Large intestine (tissue), 3 donors: ENCODE measurements at regions not wholly inside any gene's neighbourhood (a gene's known extent, or its start where the extent isn't known, plus 50 kb on each side); places are given as distances from the start of the nearest gene placed in this dataset.

ENCODE experiments used
- DNase-seq, 2 donors: peaks; one replicate each; pipeline versions ENCODE4 v3.0.0 to v3.0.0-alpha.2; 2013
- H3K27ac ChIP-seq: one replicate; pipeline ENCODE4 v1.5.1; 2013; ENCODE audit warnings: low read length
- H3K27me3 ChIP-seq: 2 replicates; pipeline ENCODE4 v1.6.1; 2013; ENCODE audit warnings: low read length; ENCODE audit not compliant: control insufficient read depth, insufficient read depth
- H3K36me3 ChIP-seq: 2 replicates; pipeline ENCODE4 v1.6.1; 2013; ENCODE audit warnings: low read length; ENCODE audit not compliant: control insufficient read depth, insufficient read depth
- H3K4me1 ChIP-seq: one replicate; pipeline ENCODE4 v1.6.1; 2013; ENCODE audit warnings: low read length; ENCODE audit not compliant: control insufficient read depth, insufficient read depth
- H3K4me3 ChIP-seq: one replicate; pipeline ENCODE4 v1.5.1; 2013; ENCODE audit warnings: low read length
- H3K9me3 ChIP-seq: one replicate; pipeline ENCODE4 v1.6.1; 2013; ENCODE audit warnings: mild to moderate bottlenecking, low read depth, low read length, moderate library complexity; ENCODE audit not compliant: control insufficient read depth
- WGBS: methylation state at CpG from one replicate; pipeline ENCODE4 v1.1.5; 2013; ENCODE audit warnings: low lambda C conversion rate; ENCODE audit not compliant: insufficient coverage; 5-methylcytosine and 5-hydroxymethylcytosine counted together

- no peaks in the 10 kb centered on the region for H3K4me1 ChIP-seq
- H3K36me3 ChIP-seq, result no peaks in the 10 kb centered on the region
- H3K27me3 ChIP-seq, result no peaks in the 10 kb centered on the region
- no peak overlapping the region for H3K27ac ChIP-seq
- no peaks in the 10 kb centered on the region for H3K9me3 ChIP-seq
- WGBS, result no CpG with 5 or more reads among the region's 3 CpGs
- no peak for DNase-seq
- no peak overlapping the region for H3K4me3 ChIP-seq
Observed at GRCh38 chr18:56326336-56327072, 311.9 kb downstream of the TXNL1 start.

- Histone ChIP-seq H3K27me3 (no peaks in the 10 kb centered on the region), H3K27ac (no peak overlapping the region), H3K4me3 (no peak overlapping the region), H3K9me3 (no peaks in the 10 kb centered on the region), H3K4me1 (no peaks in the 10 kb centered on the region), H3K36me3 (no peaks in the 10 kb centered on the region)
- DNase-seq, result no peak
- WGBS, result 63% methylated on average over 3 of the region's 4 CpGs
Observed at GRCh38 chr18:56323673-56324072, 314.7 kb downstream of the TXNL1 start.

- peak in 1 of 2 donors; percentile 18 for DNase-seq
- H3K36me3 ChIP-seq, result no peaks in the 10 kb centered on the region
- no peaks in the 10 kb centered on the region for H3K4me1 ChIP-seq
- no peaks in the 10 kb centered on the region for H3K27me3 ChIP-seq
- no CpG with 5 or more reads among the region's 9 CpGs for WGBS
- no peak overlapping the region for H3K4me3 ChIP-seq
- H3K27ac ChIP-seq, result no peak overlapping the region
- H3K9me3 ChIP-seq, result no peaks in the 10 kb centered on the region
Observed at GRCh38 chr18:56322406-56322805, 316.0 kb downstream of the TXNL1 start.

- H3K4me1 ChIP-seq, result no peaks in the 10 kb centered on the region
- no CpG with 5 or more reads among the region's 8 CpGs for WGBS
- no peaks in the 10 kb centered on the region for H3K9me3 ChIP-seq
- DNase-seq, result peak in 1 of 2 donors; percentile 5
- H3K36me3 ChIP-seq, result no peaks in the 10 kb centered on the region
- no peaks in the 10 kb centered on the region for H3K27me3 ChIP-seq
- no peak overlapping the region for H3K4me3 ChIP-seq
- H3K27ac ChIP-seq, result no peak overlapping the region
Observed at GRCh38 chr18:56321470-56321869, 316.9 kb downstream of the TXNL1 start.

DNA sequence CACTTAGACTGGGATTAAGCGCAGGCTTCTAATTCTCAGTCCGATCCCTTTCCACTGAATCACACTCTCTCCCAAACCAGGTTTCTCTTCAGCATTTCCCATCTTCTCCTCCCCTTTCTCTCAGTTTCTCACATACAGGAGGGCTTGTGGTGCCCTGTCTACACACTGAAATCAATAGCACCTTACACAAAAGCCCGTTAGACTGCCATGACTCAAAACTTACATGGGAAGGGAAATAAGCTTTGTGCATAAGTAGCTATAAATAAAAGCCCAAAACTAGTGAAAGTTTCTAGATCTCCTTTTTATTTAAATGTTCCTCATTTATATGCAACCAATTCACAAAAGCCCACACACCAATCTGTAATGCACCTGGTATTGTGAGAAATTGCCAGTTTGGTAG lies 318.4 kb downstream of the TXNL1 start:
- no CpG with 5 or more reads among the region's 3 CpGs for WGBS
- no peak overlapping the region for H3K4me3 ChIP-seq
- no peaks in the 10 kb centered on the region for H3K36me3 ChIP-seq
- H3K27me3 ChIP-seq, result no peaks in the 10 kb centered on the region
- DNase-seq, result no peak
- H3K9me3 ChIP-seq, result no peaks in the 10 kb centered on the region
- no peak overlapping the region for H3K27ac ChIP-seq
- H3K4me1 ChIP-seq, result no peaks in the 10 kb centered on the region

DNA sequence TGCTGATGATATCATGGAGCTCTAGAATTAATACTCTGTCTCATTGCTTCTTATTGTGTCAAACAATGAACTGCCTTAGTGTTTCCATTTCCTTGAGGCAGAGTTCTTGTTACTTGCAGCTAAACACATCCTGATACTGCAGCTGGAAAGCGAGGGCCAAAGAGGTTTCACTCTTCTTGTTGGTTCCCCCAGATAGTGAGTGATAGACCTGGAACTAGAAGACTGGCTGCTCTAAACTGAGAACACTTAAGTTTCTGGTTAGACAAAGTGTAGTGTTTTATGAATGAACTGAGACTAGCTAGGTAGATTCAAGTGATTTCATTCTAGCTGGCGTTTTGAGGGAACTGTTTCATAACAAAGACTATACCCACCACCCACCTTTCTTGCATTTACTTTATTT lies 321.7 kb downstream of the TXNL1 start:
- Histone ChIP-seq H3K36me3 (no peaks in the 10 kb centered on the region), H3K27me3 (no peaks in the 10 kb centered on the region), H3K4me1 (no peaks in the 10 kb centered on the region), H3K4me3 (no peak overlapping the region), H3K9me3 (no peaks in the 10 kb centered on the region), H3K27ac (no peak overlapping the region)
- no peak for DNase-seq
- WGBS, result 100% methylated on average over 1 of the region's 2 CpGs

DNA sequence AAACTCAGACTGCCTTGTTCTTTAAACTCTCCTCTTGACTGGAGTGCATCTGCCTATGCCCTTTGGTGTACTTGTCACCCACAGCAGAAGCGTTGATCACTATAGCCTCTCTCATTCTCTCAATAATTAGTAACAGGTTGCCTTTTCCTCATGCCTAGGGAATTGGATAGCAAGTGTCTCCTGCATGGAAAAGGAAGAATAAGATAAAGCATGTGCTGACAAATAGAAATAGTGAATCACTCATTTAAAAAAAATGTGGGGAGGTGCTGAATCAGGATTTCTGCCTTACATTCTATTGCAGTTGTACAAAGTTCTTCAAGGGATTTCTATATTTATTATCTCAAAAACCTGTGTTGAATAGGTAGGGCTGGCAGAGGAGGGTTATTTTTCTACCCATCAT lies 323.0 kb downstream of the TXNL1 start:
- no CpG with 5 or more reads among the region's 1 CpG for WGBS
- H3K4me1 ChIP-seq, result no peaks in the 10 kb centered on the region
- H3K4me3 ChIP-seq, result no peak overlapping the region
- no peak overlapping the region for H3K27ac ChIP-seq
- no peaks in the 10 kb centered on the region for H3K27me3 ChIP-seq
- DNase-seq, result peak in 1 of 2 donors; percentile 19
- no peaks in the 10 kb centered on the region for H3K9me3 ChIP-seq
- no peaks in the 10 kb centered on the region for H3K36me3 ChIP-seq

- H3K4me3 ChIP-seq, result no peak overlapping the region
- no peak overlapping the region for H3K27ac ChIP-seq
- H3K4me1 ChIP-seq, result no peaks in the 10 kb centered on the region
- no peaks in the 10 kb centered on the region for H3K36me3 ChIP-seq
- WGBS, result no CpG with 5 or more reads among the region's 1 CpG
- no peaks in the 10 kb centered on the region for H3K27me3 ChIP-seq
- no peaks in the 10 kb centered on the region for H3K9me3 ChIP-seq
- DNase-seq, result no peak
Observed at GRCh38 chr18:56314396-56314795, 324.0 kb downstream of the TXNL1 start.

DNA sequence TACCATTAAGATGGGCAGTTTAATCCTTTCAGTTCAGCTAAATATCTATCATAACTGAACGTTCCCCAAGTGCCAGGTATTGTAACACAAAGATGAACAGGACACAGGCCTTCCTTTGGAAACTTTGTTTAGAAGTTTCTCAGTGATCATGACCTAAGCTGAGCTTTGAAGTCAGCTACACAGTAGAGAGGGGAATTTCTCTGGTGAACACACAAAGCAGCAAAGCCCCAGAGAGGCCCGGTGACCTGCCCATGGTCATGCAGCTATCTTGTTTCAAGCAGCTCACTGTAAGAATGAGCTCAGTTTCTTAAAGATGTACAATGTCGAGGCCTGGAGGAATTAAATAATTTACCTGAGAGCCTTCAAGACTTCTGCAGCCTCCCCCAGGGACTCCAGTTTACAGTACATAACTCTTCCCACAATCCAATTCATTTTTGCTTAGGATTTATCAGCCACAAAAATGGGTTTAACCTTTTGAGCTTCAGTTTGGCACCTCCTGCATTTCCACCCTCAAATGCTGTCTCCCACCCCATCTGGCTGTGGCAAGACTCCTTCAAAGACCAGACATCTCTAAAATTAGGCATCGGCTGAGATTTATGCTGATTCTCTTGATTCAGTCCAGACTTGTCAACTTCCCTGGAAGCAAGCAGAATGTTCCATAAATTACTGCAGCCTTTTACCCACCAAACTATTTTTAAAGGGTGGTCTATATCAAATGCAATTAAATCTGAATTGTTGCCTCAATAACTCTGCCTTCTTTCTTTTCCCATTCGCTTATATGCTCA lies 325.6 kb downstream of the TXNL1 start:
- 100% methylated on average over 1 of the region's 5 CpGs for WGBS
- Histone ChIP-seq H3K4me1 (no peaks in the 10 kb centered on the region), H3K27ac (no peak overlapping the region), H3K9me3 (no peaks in the 10 kb centered on the region), H3K36me3 (no peaks in the 10 kb centered on the region), H3K27me3 (no peaks in the 10 kb centered on the region), H3K4me3 (no peak overlapping the region)
- no peak for DNase-seq

DNA sequence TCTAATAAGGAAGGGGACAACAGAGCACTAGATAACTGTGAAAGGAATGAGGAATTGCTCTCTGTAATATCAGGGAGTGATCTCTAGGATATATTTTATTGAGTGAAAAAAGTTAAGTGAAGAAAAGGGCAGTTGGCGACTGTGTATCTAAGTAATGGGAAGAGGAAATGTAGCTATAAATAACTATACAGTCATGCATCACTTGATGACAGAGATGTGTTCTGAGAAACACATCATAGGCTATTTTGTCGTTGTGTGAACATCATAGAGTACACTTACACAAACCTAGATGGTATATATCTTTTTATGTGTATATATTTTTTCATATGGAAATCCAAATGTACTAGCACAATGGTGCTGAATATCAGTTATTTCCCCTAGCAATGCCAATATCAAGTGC lies 329.3 kb downstream of the TXNL1 start:
- WGBS, result 100% methylated on average over 1 of the region's 2 CpGs
- Histone ChIP-seq H3K4me1 (no peaks in the 10 kb centered on the region), H3K27me3 (no peaks in the 10 kb centered on the region), H3K27ac (no peak overlapping the region), H3K36me3 (no peaks in the 10 kb centered on the region), H3K4me3 (no peak overlapping the region), H3K9me3 (no peaks in the 10 kb centered on the region)
- DNase-seq, result no peak
